ENCODE measurements at regions not wholly inside any gene's neighbourhood (a gene's known extent, or its start where the extent isn't known, plus 50 kb on each side); places are given as distances from the start of the nearest gene placed in this dataset.
A peak's percentile ranks its signal among the peaks of the same experiment; 100 is the strongest.

DNA sequence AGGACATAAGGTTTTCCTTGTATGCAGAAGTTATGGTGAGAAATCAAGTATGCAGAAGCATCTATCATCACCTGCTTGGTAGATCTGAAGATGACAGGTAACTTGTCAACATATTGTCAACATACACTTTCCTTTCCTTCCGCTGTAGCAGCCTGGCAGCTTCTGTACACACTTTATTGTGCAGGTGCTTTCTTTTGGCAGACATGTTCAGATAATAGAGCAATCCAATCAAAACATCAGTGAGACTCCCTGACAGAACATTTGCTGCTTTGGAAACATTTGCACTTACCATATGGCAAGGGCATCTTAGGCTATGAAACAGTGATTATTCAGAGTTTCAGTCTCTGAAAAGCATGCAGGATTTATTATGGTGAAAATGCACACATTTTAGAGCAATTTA, 161.1 kb upstream of the CDH12 start:
- peaks cover 21% of the 10 kb centered on the region for H3K27me3 Mint-ChIP-seq (ENCODE audit: unreplicated experiment)
- H3K4me3 Mint-ChIP-seq (ENCODE audit: unreplicated experiment), result no peak overlapping the region
- no peaks in the 10 kb centered on the region for H3K36me3 Mint-ChIP-seq (ENCODE audit: unreplicated experiment)
- no peaks in the 10 kb centered on the region for H3K9me3 Mint-ChIP-seq (ENCODE audit: unreplicated experiment)
- H3K27ac Mint-ChIP-seq (ENCODE audit: unreplicated experiment), result no peak overlapping the region
- TF ChIP-seq, protein P1, sequence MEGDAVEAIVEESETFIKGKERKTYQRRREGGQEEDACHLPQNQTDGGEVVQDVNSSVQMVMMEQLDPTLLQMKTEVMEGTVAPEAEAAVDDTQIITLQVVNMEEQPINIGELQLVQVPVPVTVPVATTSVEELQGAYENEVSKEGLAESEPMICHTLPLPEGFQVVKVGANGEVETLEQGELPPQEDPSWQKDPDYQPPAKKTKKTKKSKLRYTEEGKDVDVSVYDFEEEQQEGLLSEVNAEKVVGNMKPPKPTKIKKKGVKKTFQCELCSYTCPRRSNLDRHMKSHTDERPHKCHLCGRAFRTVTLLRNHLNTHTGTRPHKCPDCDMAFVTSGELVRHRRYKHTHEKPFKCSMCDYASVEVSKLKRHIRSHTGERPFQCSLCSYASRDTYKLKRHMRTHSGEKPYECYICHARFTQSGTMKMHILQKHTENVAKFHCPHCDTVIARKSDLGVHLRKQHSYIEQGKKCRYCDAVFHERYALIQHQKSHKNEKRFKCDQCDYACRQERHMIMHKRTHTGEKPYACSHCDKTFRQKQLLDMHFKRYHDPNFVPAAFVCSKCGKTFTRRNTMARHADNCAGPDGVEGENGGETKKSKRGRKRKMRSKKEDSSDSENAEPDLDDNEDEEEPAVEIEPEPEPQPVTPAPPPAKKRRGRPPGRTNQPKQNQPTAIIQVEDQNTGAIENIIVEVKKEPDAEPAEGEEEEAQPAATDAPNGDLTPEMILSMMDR (IDR thresholded peaks at IDR 0.05), result no peak
- peaks cover 5% of the 10 kb centered on the region for H3K4me1 Mint-ChIP-seq (ENCODE audit: unreplicated experiment)
- no peak for DNase-seq (ENCODE audit: extremely low spot score, unreplicated experiment)

DNA sequence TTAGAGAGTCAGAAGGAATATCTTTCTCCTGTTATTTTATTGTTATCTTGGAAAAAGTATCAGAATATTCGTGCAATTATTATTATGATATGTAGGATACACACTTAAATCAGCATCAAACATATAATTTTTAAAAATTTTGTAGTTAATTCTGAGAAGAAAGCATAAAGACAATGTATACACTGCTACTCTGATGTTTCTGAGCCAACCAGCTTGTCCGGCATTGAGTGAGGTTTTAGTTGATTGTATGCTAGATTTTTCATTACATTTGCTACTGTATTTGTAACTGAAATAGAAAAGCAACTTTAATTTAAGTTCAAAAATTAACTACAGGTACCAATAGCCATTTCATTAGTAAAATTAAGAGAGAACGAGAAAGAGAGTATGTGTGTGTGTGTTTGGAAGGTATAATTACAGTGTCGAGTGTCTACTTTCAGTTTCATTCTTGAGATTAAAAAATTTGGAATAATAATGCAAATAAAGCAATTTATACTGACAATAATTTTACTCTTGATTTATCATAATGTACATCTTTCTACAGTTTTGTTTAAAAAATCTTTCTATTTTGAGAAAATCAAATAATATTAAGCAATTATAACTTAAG, 160.4 kb upstream of the CDH12 start:
- DNase-seq (ENCODE audit: extremely low spot score, unreplicated experiment), result no peak
- TF ChIP-seq, protein P1 (IDR thresholded peaks at IDR 0.05), result no peak
- Mint-ChIP-seq H3K4me3 (ENCODE audit: unreplicated experiment) (peak overlapping the region; percentile 71), H3K27ac (ENCODE audit: unreplicated experiment) (peak overlapping the region; percentile 68), H3K4me1 (ENCODE audit: unreplicated experiment) (peaks cover 5% of the 10 kb centered on the region), H3K36me3 (ENCODE audit: unreplicated experiment) (no peaks in the 10 kb centered on the region), H3K27me3 (ENCODE audit: unreplicated experiment) (peaks cover 21% of the 10 kb centered on the region), H3K9me3 (ENCODE audit: unreplicated experiment) (no peaks in the 10 kb centered on the region)

DNA sequence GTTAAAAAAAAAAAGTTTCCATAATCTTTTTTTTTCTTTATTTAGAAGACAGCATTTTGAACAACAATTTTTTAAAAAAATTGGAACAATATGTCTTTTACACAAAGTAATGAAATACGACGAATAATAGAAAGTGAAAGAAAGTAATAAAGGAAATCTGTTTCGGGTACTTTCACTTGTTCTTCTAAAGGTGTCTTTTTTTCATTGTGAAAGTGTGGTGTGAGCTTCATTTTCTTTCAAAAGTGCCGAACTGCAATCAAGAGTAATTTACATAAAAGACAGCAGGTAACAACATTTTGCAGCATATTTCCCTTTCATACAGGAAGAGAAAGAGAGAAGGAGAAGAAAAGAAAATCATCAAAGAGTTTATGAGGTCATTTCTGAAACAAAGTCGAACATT, 159.7 kb upstream of the CDH12 start:
- H3K9me3 Mint-ChIP-seq (ENCODE audit: unreplicated experiment), result no peaks in the 10 kb centered on the region
- peaks cover 21% of the 10 kb centered on the region for H3K27me3 Mint-ChIP-seq (ENCODE audit: unreplicated experiment)
- H3K4me1 Mint-ChIP-seq (ENCODE audit: unreplicated experiment), result peaks cover 5% of the 10 kb centered on the region
- no peak overlapping the region for H3K27ac Mint-ChIP-seq (ENCODE audit: unreplicated experiment)
- TF ChIP-seq, protein P1 (IDR thresholded peaks at IDR 0.05), result no peak
- H3K4me3 Mint-ChIP-seq (ENCODE audit: unreplicated experiment), result no peak overlapping the region
- no peaks in the 10 kb centered on the region for H3K36me3 Mint-ChIP-seq (ENCODE audit: unreplicated experiment)
- no peak for DNase-seq (ENCODE audit: extremely low spot score, unreplicated experiment)

DNA sequence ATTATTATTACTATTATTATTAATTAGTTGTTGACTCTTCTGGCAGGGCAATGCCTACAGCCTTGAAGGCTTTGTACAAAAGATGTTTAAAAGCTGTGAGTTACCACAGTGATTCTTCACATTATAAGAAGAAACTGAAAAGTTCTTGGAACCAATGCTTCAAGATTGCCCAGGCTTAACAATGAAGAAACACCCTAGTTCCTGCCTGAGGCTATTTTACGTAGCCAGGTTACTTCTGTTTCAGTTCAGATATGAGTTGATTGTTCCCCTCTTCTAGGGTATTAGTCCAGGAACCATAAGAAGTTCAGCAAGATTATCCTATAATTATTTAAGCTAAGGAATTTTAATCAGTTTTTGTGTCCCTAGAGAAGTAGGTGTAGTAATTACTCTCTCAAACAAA, 154.6 kb upstream of the CDH12 start:
- Mint-ChIP-seq H3K4me3 (ENCODE audit: unreplicated experiment) (no peak overlapping the region), H3K9me3 (ENCODE audit: unreplicated experiment) (no peaks in the 10 kb centered on the region), H3K27ac (ENCODE audit: unreplicated experiment) (no peak overlapping the region), H3K27me3 (ENCODE audit: unreplicated experiment) (peaks cover 17% of the 10 kb centered on the region), H3K36me3 (ENCODE audit: unreplicated experiment) (no peaks in the 10 kb centered on the region), H3K4me1 (ENCODE audit: unreplicated experiment) (no peaks in the 10 kb centered on the region)
- TF ChIP-seq, protein P1 (IDR thresholded peaks at IDR 0.05), result no peak
- DNase-seq (ENCODE audit: extremely low spot score, unreplicated experiment), result no peak

DNA sequence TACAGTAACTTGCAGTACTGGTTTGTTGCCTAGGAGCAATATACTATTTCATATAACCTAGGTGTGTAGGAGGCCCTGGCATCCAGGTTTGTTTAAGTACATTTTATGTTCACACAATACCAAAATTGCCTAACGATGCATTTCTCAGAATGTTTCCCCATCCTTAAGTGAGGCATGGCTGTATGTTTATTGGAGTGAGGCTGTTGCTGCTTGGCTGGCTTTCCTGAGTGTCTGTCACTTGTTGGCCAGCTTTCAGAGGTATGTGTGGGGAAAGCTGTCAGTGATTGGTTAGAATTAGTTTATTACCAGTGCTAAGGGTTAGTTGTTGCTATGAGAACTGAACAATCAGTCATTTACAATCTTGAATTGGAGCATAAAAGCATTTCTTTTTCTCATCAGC, 154.1 kb upstream of the CDH12 start:
- Mint-ChIP-seq H3K4me3 (ENCODE audit: unreplicated experiment) (no peak overlapping the region), H3K36me3 (ENCODE audit: unreplicated experiment) (no peaks in the 10 kb centered on the region), H3K27ac (ENCODE audit: unreplicated experiment) (no peak overlapping the region), H3K4me1 (ENCODE audit: unreplicated experiment) (no peaks in the 10 kb centered on the region), H3K9me3 (ENCODE audit: unreplicated experiment) (no peaks in the 10 kb centered on the region), H3K27me3 (ENCODE audit: unreplicated experiment) (peaks cover 17% of the 10 kb centered on the region)
- TF ChIP-seq, protein P1 (IDR thresholded peaks at IDR 0.05), result no peak
- DNase-seq (ENCODE audit: extremely low spot score, unreplicated experiment), result no peak

All from osteocyte (in vitro differentiated cells).